ENCODE measurements at regions not wholly inside any gene's neighbourhood (a gene's known extent, or its start where the extent isn't known, plus 50 kb on each side); places are given as distances from the start of the nearest gene placed in this dataset.
"Not testable (repeated sequence)": the region's sequence is repeated elsewhere in the genome, so short reads cannot be mapped to it uniquely, and the experiment has no call there.

DNA sequence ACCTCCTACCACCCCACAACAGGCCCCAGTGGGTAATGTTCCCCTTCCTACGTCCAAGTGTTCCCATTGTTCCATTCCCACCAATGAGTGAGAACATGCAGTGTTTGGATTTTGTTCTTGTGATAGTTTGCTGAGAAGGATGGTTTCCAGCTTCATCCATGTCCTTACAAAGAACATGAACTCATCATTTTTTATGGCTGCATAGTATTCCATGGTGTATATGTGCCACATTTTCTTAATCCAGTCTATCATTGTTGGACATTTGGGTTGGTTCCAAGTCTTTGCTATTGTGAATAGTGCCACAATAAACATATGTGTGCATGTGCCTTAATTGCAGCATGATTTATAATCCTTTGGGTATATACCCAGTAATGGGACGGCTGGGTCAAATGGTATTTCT is 81.6 kb downstream of the P2RY10 start:
- not testable (repeated sequence) for DNase-seq

DNA sequence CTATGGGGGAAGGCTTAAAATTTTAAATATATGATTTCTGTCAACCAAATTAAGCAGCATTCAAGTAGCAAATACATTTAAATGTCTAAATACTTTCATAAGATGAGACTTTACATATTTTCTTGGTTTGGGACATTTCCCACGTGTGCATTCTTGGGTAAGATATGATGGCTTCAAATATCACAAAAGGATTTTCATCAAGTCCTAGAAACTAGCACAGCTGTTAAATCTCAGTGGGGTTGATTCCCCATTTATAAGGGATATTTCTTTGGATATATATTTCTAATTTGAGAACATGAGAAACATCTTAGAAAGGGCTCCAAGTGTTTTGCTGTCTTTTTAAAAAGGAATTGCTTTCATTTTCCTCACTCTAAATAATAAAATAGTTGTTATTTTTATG is 90.2 kb downstream of the P2RY10 start:
- no peak for DNase-seq

DNA sequence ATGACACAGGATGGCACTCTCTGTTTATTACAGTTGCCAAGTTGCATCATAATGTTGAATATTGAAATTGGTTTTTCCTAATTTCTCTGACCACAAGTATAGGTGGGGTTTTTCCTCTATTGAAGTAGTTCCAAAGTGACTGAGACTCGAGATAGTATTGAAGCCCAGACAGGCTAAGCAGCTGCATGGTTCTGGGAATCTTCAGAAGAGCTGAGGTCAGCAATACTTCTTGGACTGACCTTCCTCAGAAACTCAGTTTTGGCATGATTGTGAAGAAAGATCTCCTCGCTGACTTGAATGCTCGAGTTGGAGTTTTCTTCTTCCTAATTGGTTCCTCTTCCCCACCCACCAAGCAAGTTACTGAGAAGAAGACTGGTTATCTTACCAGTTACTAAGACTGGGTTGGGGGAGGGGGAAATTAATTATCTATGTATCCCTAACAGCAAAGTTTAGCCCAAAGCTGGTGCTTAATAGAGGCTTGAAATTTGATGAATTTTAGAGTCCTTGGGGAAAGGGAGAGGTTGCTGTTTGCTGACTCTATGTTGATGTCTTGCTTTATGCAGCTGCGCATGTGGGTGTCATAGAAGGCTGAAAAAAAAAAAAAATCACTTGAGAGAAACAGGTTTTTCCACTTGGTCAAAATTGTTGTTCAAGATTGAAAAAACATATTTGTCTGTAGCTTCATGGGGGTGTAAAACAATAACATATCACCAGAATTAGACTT is 91.1 kb downstream of the P2RY10 start:
- peak in 1 of 2 donors; percentile 2 for DNase-seq

DNA sequence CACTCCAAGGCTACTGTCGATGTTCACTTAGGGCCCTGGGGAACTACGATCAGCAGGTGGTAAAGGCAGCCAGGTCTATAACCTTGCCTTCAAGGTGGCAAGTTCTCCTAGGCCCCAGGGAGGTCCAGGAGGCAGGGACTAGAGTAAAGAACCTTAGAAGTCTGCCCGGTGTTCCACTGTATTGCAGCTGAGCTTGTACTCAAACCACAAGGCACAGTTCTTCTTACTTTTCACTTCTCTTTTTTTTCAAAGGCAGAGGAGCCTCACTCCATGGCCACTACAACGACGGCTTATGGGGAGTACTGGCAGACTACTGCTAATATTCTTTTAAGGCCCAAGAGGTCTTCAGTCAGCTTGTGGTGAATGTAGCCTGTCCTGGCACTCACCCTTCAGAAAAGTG is 78.8 kb upstream of the GPR174 start:
- DNase-seq, result peak; percentile 16 to 20

DNA sequence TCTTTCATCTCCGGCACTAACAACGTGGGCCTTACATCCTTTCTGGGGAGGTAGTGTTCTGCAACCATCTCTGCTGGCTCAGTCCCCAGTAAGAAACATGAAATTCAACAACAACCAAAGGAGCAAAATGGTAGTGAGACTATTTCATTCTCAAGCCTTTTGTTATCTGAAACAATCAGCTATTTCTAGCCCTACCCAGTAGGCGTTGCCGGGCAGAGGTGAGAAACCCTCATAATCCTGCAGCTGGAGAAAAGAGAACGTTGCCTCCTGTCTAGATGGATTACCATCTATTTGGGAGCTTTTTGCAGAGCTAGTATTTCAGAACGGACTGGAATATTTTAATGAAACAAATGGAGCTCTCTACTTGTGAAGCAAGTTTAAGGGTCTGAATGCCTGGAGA is 66.4 kb upstream of the GPR174 start:
- DNase-seq, result no peak

DNA sequence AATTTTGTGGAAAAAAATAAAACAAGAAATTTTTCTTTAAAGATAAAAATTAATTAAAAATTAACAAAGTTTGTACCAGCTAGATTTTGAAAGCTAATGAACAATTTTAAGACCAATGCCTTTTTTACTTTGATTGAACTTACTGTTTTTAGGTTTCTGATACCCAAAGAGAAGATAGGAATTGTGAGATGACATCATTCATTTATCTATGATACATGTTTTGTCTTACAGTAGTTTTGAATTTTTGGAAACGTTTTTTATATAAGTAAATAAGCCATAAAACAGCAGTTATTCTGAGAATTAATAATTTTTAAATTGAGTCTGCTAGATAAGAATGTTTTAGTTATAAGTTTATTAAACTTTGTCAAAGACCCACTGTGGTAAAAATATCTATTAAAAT is 65.0 kb upstream of the GPR174 start:
- DNase-seq, result no peak

DNA sequence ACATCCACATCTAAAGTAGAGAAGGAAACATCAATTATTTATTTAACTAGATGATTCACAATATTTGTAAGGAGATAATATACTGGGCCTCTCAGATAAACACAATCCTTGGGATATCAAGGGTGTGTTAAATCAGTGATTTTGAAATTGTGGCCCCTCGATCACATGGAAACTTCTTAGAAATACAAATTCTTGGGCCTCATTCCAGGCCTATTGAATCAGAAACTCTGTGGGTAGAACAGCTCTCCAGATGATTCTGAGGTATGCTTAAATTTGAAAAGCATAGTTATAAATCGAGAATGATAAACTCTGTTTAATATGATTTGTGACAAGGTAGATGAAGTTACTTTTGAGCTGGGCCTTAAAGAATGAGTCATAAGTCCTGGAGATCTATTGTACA is 64.3 kb upstream of the GPR174 start:
- no peak for DNase-seq

DNA sequence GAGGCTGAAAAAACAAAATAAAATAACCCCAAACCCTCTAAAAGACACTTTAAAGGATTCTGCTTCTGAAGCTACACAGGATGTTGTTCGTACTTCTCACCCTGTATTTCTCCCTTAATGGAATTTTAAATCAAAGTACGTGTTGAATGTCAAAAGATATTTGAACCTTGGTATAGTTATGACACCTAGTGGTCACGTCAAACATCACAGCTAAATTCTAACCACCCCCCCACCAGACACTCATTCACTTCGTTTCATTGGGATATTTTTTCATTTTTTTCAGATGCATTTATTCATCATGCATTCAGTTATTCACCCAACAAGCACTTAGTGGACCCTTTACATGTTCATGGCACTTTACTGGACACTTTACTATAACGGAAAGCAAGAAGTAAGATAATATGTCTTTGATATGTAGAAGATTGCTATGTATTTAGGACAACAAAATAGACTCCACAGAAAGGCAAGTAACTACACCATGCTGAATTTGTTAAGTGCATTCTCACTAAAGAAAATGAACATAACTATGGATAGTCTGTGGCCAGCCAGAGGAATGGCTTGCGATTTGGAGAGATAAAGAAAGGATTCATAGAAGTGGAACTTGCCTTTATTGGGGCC is 62.5 kb upstream of the GPR174 start:
- DNase-seq, result peak; percentile 16 to 27

DNA sequence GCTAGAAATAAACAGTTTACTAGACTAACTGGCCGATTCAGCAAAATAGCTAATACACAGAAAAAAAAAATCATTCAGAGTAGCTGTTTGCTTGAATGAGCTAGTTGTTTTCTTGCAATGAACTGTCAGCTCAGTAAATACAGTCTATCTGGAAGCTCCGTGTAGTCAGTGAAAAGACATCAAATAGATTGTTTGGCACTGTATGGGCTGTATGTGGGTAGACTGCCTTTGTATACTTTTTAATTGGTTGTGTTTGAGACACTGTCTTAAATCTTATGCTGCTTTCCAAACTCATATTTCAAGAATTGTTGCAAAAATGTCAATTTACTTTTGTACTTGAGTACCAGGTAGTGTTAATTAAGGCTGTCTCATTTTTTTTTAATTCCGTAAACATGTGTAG is 61.6 kb upstream of the GPR174 start:
- no peak for DNase-seq

DNA sequence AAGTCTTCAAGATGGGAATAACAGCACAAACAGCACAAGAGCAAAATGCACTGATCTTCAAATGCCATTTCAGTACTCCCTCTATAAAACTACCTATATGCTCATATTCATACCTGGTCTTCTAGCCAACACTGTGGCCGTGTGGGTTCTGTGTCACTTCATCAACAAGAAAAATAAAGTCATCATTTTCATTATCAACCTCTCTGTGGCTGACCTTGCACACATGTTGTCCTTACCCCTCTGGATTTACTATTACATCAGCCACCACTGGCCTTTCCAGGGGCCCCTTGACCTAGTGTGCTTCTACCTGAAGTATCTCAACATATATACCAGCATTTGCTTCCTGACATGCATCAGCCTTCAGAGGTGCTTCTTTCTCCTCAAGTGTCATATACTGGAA is 59.6 kb upstream of the GPR174 start:
- DNase-seq, result no peak

DNA sequence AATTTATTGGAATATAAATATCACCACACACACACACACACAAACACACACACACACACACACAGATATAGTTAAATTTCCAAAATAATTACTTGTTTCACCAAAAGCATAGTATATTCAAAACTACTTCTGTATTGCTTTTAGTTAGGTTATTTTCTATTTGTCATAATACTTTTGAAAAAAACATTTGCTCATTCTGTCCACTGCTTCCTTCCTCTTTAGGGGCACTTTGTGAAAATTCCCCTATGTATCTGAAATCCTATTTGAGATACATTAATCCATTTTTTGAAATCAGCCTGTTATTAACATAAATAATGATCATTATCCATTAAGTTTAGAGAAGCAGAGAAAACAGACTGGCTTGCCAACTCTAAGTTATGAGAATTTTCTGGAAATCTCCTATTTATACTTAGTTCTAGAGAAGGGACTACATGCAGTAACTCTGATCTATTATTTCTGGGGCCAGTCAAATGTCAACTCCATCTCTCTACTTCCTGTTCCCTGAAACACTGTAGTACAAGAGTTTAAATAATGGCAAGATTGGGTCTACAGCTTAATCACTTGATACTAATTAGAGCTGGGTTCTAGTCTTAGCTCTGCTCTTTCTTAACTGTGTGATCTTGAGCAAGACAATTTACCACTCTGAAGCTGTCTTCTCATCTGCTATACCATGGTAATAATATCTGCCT is 54.4 kb upstream of the GPR174 start:
- no peak for DNase-seq

DNA sequence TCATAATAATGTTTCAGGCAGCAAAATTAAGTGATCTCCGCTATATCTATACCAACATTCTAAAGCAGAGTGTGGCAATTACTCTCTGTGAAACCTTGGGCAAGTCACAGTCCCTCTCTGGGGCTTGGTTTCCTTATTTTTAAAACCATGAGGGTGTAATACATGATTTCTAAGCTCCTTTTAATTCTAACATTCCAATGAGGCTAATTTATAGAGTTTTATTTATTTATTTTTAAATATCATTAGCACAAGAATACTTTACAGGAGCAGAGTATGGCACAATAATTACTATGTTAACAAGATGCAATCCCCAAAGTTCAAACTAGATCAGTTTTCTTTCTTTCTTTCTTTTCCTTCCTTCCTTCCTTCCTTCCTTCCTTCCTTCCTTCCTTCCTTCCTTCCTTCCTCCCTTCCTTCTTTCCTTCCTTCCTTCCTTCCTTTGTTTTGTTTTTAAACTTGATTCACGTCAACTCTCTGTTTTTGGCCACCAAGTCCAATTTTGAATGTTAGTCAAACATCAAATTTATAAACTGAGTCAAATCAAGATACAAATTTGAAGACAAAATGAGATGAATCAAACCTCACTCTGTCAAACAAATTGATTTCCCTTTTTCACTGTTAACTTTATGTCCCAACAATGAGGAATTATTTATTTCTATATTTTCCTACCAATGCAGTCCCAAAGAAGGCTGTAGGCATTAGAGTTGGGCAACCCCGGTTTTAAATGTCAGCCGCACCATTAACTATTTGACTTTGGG is 50.2 kb upstream of the GPR174 start:
- DNase-seq, result no peak

All from inflammatory macrophage (primary cell).